NCI-H187 (cell line): ENCODE measurements at regions not wholly inside any gene's neighbourhood (a gene's known extent, or its start where the extent isn't known, plus 50 kb on each side); places are given as distances from the start of the nearest gene placed in this dataset.
"Not testable (repeated sequence)": the region's sequence is repeated elsewhere in the genome, so short reads cannot be mapped to it uniquely, and the experiment has no call there.

Source experiments
- DNase-seq, 2 experiments: peaks; one replicate each; lab custom pipeline; 2025; lab: John Stamatoyannopoulos, UW

GRCh38 chr7:112540839-112541577 is 60.2 kb downstream of the LSMEM1 start:
- no peak for DNase-seq

GRCh38 chr7:112546723-112547513 is 66.1 kb downstream of the LSMEM1 start:
- DNase-seq: no peak

- DNase-seq: no peak
Observed at GRCh38 chr7:112547916-112548315, 67.1 kb downstream of the LSMEM1 start.

- DNase-seq: peak in 1 of 2 experiments; percentile 24
Observed at GRCh38 chr7:112550468-112551060, 69.8 kb downstream of the LSMEM1 start.

GRCh38 chr7:112551521-112551920 is 70.7 kb downstream of the LSMEM1 start:
- not testable (repeated sequence) for DNase-seq

- no peak for DNase-seq
Observed at GRCh38 chr7:112554591-112554990, 73.8 kb downstream of the LSMEM1 start.

- DNase-seq: no peak
Observed at GRCh38 chr7:112556633-112557032, 75.8 kb downstream of the LSMEM1 start.

GRCh38 chr7:112566442-112567324 is 85.9 kb downstream of the LSMEM1 start:
- DNase-seq: no peak

- DNase-seq: no peak
Observed at GRCh38 chr7:112567388-112567787, 86.6 kb downstream of the LSMEM1 start.

GRCh38 chr7:112571852-112572607 is 91.2 kb downstream of the LSMEM1 start:
- no peak for DNase-seq

- DNase-seq: no peak
Observed at GRCh38 chr7:112572669-112573301, 92.0 kb downstream of the LSMEM1 start.

GRCh38 chr7:112573302-112574039 is 92.7 kb downstream of the LSMEM1 start:
- DNase-seq: no peak

GRCh38 chr7:112575864-112576263 is 95.1 kb downstream of the LSMEM1 start:
- no peak for DNase-seq

- DNase-seq: no peak
Observed at GRCh38 chr7:112579388-112579787, 98.6 kb downstream of the LSMEM1 start.

GRCh38 chr7:112580717-112581435 is 100.1 kb downstream of the LSMEM1 start:
- no peak for DNase-seq

- DNase-seq: no peak
Observed at GRCh38 chr7:112581529-112581928, 100.7 kb downstream of the LSMEM1 start.

- no peak for DNase-seq
Observed at GRCh38 chr7:112584290-112584689, 103.5 kb downstream of the LSMEM1 start.

- DNase-seq: no peak
Observed at GRCh38 chr7:112587504-112587903, 106.7 kb downstream of the LSMEM1 start.

GRCh38 chr7:112592565-112593263 is 111.9 kb downstream of the LSMEM1 start:
- DNase-seq: not testable (repeated sequence)
